HG03378 (cell line): ENCODE measurements at regions not wholly inside any gene's neighbourhood (a gene's known extent, or its start where the extent isn't known, plus 50 kb on each side); places are given as distances from the start of the nearest gene placed in this dataset.

Experiments
- ATAC-seq: cut with Tn5 transposase; IDR thresholded peaks from one replicate; pipeline ENCODE4 v1.9.1; 2021; ENCODE audit warnings: mild to moderate bottlenecking, moderate library complexity; ENCODE audit not compliant: unreplicated experiment

DNA sequence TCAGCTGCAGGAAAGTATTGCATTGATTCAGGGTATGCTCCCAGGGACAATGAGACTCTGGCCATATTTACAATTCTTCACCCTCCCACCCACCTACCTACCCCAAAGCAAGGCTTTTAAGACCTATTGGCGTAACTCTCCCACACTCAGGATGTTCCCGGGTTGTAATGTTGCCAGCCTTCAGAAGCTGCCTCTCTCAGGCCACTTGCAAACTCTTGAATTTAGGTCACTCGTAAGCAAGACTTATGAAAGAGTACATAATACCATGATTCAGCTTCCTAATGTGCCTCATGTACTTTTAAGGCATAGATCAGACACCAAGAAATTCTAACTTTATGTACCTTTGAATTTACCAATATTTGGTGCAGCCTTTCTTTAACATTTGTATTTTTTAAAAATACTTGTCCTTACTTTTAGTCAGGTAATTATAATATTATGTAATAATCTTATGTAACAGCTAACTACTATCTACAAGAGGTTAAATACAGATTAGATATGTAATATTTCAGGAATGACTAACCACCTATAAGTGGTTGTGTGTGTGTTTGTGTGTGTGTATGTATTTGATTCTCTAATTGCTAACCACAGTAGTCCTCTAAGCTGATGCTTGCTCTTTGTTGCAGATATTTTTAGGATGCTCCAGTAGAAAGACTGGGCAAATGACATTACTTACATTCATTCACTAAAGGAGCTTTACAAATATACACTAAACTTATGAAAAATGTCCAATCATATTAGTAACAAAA is 630.5 kb upstream of the MEF2C start:
- ATAC-seq, result no peak

DNA sequence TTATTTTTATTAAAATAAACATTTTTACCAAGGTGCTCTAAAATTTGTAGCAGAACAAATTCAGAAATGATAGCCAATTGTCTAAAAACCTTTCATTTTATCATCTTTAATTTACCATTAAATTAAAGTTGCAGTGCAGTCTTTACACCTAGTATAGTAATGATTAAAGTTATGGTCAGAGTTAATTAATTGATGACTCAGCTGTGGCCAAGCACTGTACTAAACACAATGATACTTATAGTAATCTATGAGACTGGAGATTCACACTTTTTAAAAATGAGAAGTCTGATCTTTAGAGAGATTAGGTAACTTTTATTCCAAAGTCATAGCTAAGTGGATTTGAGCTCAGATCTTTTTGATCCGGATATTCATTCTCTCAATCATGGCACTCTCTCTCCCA is 621.1 kb upstream of the MEF2C start:
- no peak for ATAC-seq

DNA sequence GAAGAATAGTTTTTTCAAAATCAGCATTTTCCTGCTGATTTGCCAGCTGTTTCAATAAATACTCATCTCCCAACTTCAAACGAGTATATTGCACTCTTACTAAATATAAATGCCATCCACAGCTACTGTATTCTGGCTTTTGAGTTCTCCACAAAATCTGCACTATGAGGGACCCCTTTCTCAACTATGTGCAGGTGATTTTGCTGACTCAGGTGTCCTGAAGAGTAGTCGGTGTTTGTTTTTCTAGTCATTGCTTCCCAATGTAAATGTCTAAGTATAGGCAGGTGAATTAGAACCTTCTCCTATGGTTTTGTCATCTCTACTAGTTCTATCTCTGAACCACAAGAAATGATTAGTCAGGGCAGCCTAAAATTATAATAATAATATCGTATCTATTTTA is 616.8 kb upstream of the MEF2C start:
- ATAC-seq, result no peak

DNA sequence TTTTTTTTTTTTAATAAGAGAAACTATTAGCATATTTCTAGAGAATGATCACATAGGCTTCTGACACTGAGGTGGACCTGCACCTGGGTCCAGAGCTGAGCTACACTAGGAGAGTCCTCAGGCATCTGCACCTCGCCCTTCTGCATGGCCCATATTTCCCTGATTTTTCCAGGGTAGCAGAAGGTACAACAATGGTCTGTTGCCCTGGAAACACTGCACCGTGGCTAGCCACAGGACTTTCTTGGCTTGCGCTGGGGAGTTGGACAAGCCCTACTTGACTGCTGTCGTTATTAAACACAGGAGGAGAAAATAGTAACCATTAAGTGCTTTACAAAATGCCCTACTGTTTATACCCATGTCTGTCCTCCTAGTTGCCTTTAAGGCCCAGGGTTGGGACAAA is 615.7 kb upstream of the MEF2C start:
- no peak for ATAC-seq

DNA sequence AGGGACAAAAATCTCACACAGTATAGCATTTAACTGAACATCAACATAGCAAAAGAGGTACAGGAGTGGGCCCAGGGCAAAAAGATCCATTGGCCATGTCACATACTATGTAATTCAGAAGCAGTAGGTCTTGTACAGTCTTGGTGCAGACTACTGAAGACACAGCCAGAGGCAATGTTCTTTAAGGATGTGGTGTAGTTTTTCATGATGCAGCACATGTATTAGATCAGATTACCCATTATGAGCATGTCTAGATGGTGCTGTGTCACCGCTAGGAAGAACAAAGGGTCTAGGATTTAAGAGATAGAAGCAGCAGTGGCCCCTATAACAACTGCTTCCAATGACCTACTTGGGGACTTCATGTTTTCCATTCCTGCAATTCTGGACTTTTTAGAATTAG is 610.4 kb upstream of the MEF2C start:
- ATAC-seq, result no peak

DNA sequence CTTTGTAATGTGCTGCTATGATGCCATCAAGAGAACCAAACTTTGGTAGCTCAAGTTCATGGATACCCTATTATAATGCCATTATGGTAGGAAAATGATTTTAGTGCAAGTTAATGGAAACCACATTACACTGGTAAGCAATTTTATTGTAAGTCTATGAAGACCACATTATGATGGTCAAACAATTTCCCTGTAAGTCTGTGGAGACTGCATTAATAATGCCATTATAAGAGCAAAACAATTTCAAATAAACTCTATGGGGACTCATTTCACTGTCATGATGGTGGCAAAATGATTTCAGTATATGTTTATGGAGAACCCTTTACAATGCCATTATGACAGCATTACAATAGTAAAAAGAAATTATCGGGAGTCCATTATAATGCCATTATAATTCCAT is 602.0 kb upstream of the MEF2C start:
- no peak for ATAC-seq

DNA sequence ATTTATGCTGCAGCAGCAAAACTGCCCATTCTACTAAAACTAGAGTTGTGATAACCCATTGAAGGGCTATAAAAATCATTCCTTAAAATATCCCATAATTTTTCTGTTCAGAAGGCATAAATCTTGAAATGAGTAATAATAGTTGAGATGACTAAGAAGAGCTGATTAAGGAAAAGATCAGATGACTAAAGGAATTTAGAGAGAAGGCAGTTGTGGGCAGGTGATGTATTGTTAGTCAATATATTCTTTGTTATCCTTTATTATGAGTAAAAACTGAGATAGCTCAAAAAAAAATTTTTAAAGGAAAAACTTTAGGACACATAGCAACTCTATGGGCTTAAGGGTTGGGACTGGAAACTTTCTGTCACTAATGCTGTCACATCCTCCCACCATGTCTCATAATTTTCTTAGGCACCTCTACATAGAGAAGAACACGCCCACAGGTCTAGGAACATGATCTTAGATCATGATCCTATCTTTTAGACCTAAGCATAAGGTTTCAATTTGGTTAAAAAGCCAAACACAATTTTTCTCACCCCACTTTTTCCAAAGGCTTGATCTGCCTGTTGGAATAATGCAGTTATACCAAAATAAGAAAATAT is 597.5 kb upstream of the MEF2C start:
- no peak for ATAC-seq

DNA sequence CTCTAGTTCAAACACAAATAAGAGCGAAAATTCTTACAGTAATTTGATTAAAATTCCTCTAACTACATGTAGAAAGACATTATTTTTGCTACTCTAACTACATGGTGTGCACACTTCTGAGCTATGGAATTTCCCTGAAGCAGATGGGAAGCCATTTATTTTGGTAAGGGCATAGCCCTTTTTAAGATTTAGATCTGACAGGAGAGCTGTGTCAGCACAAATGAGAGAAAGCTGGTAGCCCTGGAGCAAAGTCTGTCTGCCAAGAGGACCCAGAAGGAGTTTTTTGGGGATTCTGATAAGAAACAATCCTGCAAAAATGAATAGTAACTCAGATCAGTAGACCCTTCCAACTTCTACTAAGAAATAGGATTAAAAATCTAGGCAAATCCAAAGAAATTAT is 595.9 kb upstream of the MEF2C start:
- no peak for ATAC-seq

DNA sequence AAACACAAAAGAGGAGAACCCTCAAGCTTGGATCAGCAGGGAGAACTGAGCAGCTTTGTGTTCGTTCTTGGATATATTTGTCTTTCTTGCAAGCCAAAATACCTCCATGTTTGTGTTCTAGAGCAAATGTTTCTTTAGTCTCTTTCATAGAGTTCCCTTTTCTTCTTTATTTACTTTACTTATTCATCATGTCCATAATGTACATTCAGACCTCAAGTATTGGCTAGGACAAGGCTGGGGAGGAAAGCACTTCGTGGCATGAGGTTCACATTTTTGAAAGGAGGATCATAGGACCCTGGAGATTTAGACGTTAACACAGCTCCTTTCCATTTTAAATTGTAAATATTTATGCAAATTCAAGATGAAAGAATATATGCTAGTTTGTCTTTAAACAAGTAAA is 590.2 kb upstream of the MEF2C start:
- ATAC-seq, result no peak

DNA sequence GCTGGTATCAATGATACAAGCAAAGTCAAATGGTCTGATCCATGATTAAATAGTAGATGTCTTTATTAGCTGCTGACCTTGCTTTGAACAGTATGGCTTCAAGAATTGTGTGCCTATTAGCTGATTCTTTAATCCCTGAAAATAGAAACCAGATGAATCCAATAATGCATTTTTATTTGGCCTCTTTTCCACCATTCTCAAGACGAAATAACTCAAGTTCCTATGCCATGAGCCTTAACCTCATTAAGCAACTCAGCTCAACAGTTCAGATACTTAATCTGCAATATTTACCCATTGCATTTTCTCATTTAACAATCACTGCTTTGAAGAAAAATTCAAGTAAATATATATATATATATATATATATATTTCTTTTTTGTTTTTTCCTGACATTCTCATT is 588.6 kb upstream of the MEF2C start:
- no peak for ATAC-seq

DNA sequence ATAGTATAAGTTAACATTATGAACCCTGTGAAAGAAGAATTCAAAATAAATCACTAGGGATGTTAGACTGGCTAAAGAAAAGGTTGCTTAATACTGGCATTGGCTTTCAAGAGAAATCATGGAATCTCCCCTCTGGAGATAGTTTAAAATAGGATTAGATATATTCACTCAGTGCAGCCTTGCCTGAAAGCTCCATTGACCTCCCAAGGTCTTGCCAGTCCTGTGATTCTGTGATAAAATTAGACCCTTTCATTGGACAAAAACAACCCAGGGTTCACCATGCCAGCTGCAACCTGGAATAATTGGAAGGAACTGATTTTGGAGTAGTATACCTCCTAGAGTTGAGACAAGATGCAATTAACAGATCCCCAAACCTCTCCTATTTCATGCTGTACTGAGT is 588.1 kb upstream of the MEF2C start:
- ATAC-seq, result no peak

DNA sequence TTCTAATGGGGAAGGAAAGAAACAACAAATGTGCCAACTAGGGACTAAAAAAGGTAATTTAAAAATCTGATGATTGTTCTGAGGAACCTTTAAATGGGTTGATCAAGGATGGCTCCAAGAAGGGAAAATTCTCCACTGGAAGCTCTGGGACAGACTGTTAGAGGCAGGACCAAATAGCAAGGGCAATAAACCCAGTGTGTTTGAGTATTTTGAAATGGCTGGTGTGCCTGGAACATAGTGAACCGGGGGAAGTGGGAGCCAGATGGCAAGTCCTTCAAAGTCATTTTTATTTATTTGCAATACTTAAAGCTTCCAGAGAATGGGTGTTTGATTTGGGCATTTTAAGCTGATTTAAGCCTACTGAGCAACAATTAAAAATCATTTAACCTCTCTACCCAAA is 587.7 kb upstream of the MEF2C start:
- no peak for ATAC-seq

DNA sequence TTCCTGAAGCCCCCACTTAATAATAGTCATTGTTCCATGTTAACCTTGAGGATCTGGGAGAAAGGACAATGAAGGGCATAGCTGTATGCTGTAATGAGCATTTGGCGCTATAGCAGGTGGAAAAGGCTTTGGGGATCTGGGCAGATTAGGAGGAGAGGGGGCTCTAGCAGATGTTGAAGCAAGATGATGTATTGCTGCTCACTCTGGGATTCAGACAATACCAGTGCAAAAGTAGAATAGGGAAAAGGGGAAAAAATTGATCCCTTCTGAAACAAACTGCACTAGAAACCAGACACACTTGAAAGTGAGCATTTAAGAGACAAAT is 575.3 kb upstream of the MEF2C start:
- ATAC-seq, result no peak

DNA sequence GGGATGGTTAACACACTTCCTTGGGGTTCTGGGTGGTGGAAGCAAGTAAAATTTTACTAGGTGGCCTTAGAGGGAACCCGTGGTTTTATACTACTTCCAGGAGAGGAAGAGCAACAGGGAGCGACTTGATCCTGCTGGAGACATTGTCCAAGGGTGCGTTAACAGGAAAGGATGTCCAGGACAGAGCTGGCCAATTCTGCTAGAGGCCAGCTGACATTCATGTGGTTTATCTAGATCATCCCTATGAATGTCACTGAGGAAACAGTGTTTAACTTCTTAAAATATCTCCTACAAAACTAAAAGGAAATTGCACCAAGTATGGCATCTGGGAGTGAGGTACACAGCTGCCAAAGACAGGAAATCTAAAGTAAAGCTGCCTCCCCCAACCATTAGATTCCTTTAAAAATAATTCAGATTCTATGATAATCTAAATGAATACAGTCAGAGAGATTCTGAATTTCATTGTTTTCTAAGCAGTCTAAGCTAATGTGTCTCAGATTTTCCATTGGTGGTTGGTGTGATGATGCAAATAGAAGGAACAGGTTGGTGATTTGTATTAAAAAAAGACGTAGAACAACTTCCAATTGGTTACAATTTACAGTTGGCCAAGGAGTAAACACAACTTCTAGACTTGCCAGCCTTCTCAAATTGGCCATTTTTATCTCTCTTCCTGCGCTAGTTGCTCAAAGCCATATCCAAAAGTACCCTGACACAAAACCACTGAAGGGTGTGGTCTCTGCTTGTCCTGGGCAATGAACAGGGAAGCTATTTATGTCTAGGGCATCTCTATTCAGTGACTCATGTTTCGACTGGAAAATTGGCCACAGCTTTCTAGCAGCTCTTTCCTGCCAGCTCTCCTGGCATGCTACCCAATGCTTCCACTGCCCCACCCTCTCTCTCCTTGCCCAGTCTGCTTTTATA is 574.7 kb upstream of the MEF2C start:
- ATAC-seq, result no peak

DNA sequence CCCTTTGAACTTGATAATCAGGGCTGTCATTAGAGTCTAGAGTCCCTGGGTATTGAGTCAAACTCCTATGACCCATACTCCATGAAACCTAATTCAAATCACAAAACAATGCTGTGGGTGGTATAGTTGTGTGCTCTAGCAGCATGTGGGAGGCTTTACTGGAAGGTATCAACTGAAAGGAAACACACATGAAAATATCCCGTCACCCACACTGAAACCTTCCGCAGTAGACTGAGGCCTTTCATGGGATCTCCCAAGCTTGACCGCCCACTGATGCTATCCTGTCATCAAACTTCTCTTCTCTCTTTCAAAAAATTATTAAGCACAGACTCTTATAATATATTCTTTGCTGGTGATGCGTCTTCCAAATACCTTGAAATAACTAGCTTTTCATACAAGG is 569.1 kb upstream of the MEF2C start:
- ATAC-seq, result peak; percentile 43

DNA sequence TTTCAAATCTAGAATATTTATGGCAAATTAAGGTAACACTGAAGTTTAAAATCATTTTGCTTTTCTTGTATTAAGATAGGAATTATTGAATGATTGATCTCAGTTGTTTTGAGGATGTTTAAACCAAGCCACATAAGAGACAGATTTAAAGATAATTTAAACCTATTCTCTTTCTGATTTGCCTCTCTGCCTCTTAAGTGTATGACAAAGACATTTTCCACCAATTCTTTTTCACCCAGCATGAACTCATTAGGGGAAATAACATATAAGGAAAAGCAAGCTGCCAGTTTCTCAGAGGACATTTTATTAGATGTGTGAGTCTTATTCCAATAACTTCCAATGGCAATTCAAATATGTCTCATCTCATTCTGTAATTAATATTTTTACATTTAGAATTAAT is 568.3 kb upstream of the MEF2C start:
- ATAC-seq, result no peak

DNA sequence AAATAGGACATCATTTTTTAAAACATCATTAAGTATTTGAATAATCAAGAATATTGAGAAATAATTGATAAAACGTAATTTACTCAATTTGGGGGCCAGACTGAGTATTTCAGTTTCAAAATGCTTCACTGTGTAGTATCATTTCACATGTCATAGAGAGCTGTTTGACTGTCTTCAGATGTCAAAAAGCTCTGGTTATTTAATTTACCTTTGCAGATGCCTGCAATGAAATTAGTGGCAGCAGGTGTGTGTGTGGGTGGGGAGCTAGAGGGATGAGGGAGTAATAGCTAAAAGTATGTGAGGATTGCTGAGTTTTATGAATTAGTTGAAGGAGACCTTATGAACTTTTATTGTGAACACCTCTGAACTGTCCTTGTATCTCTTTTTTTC is 567.2 kb upstream of the MEF2C start:
- peak; percentile 37 for ATAC-seq

DNA sequence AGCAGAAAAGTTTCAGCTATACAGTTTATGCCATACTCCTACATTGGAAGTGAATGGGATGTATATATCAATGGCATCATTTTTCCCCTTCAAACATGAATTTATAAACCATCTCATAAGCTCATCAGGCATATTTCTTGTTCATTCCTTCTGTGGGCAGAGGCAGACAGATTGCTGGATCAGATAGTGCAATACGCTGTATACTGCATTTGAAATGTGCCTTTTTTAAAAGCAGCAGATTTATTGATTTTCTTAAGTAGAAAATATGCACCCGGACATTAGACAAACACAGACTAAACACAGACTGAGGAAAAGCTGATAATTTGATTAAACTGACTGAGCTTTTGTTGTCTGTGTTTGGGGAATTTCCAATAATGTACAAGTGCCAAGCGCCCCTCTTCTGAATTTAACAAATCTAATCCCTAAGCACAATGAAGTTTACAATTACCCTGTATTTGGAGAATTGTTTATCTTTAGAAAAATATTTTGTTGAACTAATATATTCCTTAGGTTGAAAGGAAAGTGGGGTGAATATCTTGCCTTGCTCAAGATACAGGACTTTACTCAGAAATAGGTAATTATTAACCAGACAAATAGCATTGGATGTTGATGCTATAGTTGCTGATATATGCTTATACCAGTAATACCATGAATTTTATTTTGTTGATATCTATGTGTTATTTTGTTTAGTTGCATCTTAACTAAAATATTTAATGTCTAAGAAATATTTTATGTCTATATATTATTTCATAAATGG is 566.6 kb upstream of the MEF2C start:
- no peak for ATAC-seq

DNA sequence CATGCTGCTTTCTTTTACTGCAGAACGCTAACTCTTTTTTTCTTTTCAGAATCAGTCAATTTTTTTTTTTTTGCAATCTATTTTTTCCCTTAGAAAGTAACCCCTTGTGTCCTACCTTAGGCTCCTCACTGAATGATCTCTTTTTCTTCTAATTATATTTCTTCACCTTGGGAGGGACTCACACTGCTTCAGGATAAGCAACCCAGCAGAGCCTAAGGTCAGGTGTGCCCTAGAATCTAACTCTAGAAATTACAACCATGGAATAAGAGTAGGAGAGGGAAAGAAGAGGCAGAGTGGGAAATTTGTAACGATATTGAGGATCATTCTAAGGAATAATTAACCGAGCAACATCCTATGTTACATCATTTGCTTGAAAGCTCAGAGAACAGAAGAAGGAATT is 564.0 kb upstream of the MEF2C start:
- ATAC-seq, result no peak

DNA sequence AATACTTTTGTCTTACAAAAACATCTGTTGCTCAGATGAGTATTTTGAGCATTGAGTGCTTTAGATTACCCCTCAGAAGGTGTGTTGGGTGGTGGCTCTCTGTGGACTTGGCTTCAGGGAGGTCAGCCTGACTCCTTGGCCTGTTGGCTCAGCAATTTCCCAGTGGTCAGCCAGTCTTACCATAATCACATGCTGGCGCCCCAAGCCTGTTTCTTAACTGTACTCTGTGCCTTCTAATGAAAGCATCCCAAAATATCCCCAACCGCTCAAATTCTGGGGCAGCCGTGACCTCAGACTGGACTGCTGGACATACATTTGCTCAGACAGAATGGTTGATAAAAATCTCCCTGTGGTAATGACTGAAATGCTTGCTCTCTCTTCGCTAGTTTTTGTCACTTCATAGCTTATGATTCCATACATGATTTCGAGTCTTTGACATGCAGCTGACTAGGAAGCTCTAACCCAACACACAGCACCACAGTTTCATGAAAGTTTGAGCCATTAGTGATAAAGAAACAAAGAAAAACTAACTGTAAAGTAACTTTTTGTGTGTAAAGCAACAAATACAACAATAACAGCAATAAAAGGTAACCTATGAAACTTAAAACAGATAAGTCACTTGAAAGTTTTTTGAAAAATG is 562.2 kb upstream of the MEF2C start:
- ATAC-seq, result no peak

DNA sequence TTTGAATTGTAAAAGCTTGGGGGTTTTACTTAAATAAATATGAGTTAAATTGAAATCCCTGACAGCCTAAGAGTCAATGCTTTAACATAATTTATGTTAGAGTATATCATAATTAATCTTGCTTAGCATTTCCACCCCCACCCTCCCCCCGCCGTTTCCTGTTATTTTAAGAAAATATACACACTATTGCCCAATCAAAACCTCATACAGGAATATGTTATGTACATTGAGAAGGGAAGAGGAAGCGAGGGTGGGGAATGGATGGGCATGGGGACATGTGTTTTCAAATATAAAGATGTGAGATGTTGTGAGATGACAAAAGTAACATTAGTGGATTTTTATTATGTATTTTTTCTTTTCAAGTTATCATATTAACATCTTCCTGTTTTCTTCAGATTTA is 561.1 kb upstream of the MEF2C start:
- no peak for ATAC-seq
